ENCODE measurements at regions not wholly inside any gene's neighbourhood (a gene's known extent, or its start where the extent isn't known, plus 50 kb on each side); places are given as distances from the start of the nearest gene placed in this dataset.

DNA sequence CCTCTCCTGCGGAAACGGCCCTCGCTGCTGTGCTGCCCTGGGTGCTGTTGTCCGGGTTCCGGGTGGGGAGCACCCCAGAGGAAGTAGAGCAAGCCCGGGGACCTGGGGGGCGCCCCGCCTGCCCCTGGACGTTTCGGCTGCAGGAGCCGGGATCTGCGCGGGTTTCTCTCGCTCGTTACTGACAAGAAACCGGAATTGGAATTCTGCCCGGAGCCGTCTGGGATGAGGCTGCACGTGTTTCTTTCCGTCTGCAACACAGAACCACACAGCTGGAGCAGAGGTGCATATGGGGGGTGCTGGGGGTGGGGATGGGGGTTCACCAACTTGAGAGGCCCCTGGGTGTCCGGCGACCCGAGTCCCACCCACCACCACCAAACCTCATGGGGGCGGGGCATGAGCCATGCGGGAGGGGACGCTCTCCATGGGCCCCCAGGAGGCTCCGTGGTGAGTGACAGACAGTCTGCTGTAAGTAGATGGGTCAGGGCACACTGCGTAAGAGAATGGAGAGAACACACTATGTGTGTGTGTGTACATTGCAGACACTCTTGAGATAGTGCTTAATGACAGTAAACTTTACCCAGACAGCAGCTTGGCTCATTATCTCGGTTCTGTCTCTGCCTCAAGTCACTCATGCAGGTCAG is 261.4 kb upstream of the C1orf174 start:
- no peak for DNase-seq (ENCODE audit: low spot score in 2 of 2)

DNA sequence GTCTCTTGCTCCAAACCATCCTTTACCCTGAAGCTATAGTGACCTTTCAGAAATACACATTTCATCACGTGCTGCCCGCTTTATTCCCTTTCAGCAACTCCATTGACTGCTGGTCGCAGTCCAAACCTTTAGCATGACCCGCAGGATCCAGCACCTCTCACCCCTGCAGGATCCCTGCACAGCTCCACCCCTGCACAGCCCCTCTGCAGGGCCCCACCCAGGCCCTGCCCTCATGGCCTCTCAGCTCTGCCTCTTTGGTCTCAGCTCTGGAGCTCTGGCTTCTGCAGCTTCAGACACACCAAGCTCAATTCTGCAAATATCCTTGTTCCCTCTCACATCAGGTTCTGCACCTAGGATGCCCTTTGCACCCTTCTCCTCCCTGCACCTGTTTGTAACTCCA is 264.9 kb upstream of the C1orf174 start:
- no peak for FAIRE-seq
- no peak for DNase-seq (ENCODE audit: low spot score in 2 of 2)

More for the DNA sequence above, 261.4 kb upstream of the C1orf174 start:
- no peak for FAIRE-seq

DNA sequence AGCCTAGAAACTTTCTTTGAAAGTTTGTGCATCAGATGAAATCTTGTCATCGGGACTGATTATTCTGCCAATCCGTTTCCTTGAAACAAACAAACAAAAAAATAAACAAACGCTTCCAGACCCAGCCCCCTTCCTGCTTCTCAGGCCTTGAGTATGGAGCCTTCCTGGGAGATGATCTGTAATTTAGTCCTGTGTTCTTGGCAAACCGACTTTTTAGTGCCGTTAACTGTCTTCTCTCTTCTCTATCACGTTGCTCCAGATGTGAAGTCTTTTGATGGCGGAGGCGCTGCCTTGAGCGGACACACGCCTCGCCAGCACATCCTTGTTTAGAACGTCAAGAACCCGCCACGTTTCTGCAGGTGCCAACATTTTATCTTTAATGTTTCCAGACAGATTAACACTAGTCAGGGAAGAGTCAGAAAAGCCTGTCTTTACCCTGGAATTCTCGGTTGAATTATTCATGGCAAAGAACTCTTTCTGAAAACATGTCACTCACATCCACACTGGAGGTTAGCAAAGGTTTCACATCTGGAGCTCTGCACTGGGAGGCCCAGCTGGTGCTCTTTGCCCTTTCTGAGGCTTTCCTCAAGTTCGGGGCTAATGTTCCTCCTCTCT is 265.7 kb upstream of the C1orf174 start:
- FAIRE-seq: no peak
- DNase-seq (ENCODE audit: low spot score in 2 of 2): no peak

DNA sequence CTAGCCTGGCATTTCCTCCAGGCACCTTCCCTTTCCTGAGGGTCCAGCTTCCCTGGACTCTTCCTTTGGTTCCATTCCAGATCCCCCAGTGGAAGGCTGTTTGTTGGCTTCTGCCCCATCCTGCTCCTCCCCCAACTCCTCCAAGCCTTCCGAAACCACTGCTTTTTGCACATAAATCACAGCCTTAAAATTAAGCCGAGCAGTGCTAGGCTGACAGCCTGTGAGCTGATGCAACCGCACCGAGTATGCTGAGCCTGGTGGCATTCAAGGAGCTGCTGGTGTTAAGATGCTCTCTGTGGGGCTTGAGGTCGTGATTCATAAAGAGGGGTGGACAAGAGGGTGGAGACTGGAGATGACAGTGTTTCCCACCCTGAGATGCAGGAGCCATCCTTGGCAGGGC is 266.6 kb upstream of the C1orf174 start:
- FAIRE-seq (no peak), DNase-seq (ENCODE audit: low spot score in 2 of 2) (no peak)

DNA sequence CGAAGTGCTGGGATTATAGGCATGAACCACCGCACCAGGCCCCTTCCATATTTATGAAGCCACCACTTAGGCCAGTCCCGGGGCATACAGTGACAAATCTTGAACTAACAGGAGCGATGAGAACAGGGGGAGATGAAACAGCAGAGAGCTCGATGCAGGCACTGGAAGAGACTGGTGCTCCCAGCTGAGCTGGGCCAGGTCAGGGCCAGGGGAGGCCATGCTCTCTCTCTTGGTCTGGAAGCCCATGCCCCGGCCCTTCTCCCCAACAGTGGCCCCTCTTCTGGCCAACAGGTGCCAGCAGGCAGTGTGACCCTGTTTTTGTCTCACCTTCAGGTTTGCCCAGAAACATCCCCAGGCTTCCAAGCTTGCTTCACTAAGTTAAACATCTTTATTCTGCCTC is 269.9 kb upstream of the C1orf174 start:
- DNase-seq (ENCODE audit: low spot score in 2 of 2): no peak
- no peak for FAIRE-seq

DNA sequence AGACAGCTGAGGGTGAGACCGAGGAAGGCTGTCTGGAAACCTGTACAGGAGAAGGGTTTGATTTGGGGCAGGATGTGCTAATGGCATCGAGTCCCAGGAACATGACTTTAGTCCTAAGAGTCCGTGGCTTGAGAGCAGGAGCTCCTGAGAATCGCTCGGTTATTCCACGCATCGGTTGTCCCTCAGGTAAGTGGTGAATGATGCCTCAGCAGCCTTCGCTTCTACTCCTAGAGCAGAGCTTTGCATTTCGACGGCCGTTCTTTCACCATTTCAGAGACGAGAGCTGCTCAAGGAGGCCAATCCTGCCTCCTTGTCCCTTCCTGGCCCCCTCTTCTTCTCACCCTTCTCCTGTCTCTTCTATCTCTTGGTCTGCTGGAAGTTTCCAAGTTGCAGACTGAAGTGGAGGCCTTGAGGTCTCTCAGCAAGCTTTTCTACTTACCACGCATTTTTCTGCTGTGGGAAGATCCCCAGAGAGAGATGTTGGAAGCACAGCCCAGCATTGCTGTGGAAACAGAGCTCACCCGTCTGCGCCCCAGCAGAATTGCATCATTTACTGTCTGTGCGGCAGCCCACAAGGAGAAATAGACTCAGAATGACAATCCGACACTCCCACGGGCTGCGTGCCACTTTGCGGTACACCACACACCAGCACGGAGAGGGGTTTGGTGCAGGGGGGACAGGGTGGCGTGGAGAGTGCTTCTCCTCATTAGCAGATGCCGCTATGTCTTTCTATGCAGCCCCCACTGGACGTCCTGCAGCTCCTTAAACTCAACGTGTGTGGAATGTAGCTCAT is 270.7 kb upstream of the C1orf174 start:
- FAIRE-seq: no peak
- DNase-seq (ENCODE audit: low spot score in 2 of 2): peak in 1 of 2 donors; percentile 15

DNA sequence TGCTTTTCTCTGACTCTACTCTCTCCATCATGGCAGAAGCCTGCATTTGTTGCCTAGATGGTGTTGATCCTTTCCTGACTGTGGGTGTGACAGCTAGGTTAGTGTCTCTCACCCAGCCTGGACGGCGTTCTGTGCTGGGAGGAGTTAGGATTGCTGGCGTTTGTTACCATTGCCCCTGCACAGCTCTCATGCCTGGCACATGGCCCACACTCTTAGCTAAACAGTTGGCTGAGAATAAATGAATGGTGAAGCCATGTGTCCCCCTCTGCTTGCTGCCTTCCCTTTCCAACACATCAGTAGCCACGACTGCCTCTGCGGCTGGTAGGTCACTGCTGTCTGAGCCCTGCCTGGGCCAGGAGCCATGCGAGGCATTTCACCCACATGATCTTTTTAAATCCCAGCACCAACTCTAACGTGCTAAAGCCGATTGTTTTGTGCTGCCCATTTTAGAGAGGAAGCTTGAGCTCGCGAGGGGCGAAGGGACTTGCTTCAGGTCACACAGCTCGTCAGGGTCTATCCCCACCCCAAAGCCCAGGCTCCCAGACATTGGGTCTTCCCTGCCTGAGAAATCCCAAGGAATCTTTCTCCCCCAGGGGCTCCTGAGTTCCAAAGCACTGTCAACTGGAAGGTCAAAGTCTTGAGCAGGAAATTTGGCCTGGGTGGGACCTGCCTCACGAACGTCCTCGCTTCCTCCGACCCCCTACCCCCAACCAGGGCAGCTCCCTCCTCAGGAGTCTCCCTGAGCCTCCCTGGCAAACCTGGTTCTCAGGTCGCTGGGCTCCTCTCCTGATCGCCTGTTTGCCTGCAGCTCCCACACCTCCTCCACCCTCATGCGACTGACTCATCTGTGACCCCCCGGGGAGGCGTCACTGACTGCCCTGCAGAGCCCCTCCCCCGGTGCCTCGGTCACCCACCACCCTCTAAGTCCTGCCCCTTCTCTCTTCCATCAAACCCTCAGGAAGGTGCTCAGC is 271.7 kb upstream of the C1orf174 start:
- FAIRE-seq (no peak), DNase-seq (ENCODE audit: low spot score in 2 of 2) (peak in 1 of 2 donors; percentile 15)

DNA sequence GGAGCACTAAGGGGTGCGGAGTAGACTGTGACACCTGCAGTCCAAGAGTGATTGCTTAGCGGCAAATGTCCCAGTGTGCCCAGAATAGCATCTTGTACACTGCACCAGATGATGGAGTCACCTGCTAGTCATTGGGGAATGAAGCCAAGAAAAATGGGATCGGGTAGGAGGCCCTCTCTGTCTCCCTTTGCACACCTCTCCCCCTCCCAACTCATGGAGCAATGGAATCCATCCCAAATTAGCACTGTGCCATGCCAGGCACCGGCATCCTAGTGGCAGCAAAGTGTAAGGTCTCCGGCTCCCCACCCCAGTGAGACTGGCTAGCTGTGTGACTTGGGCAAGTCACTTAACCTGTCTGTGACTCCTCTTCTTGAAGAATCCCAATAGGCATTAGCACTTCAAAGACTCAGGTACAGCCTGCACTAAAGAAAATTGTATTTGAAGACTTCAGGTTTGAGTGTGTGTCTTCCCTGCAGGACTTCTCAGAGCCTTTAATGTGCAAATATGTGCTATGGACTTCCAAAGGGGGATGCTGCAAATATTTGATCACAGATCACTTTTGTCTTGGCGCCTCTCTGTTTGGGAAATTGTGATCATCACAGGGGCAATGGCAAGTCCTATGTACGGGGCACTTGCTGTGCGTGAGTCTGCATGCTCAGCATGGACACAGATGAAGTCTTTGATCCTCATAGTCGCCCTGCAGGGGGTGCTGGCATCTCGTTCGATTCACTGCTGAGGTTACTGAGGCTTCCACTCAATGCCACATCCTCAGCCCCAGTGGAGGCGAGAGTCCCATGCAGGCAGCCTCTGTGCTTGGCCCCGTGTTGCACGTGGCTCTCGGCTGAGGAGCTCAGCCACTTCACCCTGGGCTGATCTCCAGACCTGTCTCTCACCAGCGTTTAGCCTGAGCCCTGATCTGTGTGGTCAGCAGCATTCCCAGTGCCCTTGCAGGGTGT is 272.9 kb upstream of the C1orf174 start:
- FAIRE-seq: no peak

DNA sequence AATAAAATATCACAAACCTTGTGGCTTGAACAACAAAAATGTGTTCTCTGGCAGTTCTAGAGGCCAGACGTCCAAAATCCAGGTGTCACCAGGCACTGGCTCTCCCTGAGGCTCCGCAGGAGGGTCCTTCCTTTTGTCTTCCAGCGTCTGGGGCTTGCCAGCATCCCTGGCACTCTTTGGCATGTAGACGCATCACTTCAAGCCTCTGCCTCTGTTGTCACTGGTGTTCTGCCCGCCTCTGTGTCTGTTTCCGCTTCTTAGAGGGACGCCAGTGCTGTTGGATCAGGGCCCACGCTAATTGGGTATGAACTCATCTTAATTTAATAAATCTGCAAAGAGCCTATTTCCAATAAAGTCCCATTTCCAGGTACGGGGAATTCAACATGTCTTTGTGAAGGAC is 273.7 kb upstream of the C1orf174 start:
- FAIRE-seq (no peak), DNase-seq (ENCODE audit: low spot score in 2 of 2) (no peak)

More for the DNA sequence above, 272.9 kb upstream of the C1orf174 start:
- DNase-seq (ENCODE audit: low spot score in 2 of 2): peak in 1 of 2 donors; percentile 22

DNA sequence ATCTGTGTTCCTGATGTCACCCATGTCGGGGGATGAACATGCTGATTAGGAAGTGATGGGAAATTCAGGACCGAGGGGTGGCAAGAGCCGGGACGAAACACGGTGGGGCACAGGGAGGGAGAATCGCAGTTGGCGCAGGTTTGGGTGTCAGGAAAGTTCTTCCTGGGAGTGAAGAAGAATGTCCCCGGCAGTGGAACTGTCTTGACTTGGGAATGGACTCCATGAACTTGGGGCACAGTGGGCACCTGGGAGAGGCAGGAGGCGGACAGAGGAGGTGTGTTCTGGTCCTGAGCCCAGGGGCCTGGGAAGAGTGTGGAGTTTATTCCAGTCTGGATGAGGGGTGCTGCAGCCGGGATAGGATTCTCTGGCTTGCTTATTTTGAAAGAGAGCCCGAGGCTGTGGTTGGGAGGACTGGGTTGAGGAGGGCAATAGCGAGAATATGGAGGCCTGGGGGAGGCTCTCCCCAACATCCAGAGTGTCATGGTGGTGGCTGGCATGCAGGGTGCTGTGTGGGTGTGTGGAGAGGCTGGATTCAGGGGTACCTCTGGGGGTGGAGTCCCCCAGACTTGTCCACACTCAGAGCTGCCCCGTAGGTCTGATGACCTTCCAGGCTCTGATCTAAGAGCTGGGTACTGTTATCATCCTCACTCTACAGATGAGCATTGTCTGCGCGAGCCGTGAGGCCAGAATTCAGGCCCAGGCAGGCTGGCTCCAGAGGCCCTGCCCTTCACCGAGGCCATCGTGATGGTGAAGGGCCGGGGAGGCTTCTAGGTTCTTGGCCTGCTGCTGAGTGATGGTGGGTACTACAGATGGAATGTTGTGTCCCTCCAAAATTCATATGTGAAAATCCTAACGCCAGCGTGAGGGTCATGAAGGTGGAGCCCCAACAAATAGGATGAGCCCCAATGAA is 274.5 kb upstream of the C1orf174 start:
- no peak for DNase-seq (ENCODE audit: low spot score in 2 of 2)
- no peak for FAIRE-seq

DNA sequence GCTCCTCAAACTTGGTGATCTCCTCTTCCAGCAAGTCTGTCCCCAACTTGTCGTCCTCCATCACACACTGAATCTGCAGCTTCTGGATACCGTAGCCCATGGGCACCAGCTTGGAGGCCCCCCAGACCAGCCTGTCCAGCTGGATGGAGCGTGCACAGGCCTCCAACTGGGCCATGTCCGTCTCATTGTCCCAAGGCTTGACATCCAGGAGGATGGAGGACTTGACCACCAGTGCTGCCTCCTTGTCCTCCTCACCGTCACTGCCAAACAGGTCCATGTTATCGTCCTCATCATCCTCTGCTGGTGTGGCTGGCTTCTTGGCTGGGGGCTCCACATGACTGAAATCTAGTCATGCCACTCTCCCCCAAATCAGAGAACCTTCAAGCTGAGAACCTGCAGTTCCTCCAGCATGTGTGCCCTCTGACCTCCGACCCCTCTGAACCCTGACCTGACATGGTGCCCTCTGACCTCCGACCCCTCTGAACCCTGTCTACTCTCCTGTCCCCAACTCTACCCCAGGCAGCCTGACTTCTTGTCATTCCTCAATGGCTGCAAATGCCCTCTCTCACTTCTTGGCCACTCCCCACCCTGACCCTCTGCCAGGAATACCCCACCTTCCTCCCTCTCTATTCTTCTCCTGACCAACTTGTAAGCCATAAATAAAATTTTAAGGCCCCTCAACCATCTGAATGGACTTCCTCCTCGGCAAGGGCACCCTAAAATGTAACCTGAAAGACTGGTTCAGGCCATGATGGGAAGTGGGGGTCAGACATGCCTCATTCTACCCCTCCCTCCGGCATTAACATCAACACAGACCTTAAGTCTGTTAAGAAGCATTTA is 275.7 kb upstream of the C1orf174 start:
- no peak for DNase-seq (ENCODE audit: low spot score in 2 of 2)
- no peak for FAIRE-seq

DNA sequence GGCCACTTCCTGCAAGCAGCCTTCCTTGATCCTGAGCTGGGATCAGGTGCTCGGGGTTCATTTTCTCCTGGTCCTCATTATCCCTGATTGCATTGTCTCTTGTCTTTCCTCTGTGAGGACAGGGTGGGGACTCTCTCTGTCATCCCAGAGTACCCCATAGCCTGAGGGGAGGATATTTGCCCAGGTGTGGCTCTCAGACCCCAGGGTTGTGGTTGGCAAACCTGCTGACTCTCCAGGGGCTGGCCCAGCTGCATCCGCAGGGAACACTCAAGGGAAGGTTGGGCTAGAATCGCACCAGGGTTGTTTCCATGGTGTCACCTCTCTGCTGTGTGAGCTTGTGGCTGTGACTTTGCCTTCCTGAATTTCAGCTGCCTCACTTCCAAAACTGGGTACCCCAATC is 276.8 kb upstream of the C1orf174 start:
- FAIRE-seq (no peak), DNase-seq (ENCODE audit: low spot score in 2 of 2) (no peak)

DNA sequence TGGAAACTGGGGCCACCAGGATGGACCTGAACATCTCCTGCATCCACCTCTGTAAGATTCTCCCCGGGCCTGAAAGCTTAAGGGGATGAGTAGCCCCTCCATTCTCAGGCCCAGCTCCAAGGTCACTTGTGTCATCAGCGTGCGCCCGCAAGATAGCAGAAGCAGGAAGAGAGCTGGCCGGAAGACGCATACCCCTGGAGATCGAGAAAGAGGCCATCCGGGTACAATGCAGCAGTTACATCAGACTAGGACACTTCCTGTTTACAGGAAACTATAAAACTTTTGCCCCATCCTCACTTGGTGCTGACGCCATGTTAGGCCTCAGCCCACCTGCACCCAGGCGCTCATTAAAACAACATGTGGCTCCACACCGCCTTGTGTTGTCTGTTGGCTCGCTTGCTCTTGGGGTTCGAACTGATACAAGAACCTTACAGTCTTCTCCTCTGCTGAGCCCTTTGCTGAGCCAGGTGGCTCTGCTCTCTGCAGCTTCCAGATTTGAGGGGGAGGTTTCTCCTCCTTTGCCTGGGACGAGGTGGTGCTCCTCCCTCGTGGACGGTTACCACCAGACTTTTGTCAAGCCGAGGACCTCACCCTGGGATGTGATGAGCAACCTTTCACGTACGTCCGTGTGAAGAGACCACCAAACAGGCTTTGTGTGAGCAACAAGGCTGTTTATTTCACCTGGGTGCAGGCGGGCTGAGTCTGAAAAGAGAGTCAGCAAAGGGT is 277.5 kb upstream of the C1orf174 start:
- no peak for DNase-seq (ENCODE audit: low spot score in 2 of 2)
- no peak for FAIRE-seq

DNA sequence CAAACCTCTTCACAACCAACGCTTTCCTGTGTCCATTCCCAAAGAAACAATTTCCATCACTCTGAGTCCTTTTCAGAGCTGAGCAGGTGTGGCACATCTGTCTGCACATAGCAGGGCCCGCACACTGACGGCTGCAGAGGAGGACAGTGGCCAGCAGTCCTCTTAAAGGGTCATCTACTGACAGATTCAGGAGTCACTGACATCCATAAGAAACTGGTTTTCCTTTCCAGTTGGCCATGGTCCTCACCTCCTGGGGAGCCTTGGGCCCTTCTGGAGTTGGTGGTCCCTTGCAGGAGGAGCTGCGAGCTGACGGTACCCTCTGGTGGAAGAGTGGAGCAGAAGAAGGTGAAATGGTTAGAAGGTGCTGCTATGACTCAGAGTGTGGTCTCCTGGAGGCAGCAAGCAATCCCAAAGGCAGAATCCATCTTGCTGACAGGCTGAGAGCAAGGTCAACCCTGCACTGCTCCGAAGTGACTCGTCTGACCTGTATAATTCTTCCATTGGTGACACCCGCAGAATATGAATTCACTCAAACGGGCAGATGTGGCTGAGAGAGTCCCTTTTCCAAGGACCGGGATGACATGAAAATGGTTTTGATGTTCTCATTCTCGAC is 278.5 kb upstream of the C1orf174 start:
- DNase-seq (ENCODE audit: low spot score in 2 of 2): no peak
- no peak for FAIRE-seq

DNA sequence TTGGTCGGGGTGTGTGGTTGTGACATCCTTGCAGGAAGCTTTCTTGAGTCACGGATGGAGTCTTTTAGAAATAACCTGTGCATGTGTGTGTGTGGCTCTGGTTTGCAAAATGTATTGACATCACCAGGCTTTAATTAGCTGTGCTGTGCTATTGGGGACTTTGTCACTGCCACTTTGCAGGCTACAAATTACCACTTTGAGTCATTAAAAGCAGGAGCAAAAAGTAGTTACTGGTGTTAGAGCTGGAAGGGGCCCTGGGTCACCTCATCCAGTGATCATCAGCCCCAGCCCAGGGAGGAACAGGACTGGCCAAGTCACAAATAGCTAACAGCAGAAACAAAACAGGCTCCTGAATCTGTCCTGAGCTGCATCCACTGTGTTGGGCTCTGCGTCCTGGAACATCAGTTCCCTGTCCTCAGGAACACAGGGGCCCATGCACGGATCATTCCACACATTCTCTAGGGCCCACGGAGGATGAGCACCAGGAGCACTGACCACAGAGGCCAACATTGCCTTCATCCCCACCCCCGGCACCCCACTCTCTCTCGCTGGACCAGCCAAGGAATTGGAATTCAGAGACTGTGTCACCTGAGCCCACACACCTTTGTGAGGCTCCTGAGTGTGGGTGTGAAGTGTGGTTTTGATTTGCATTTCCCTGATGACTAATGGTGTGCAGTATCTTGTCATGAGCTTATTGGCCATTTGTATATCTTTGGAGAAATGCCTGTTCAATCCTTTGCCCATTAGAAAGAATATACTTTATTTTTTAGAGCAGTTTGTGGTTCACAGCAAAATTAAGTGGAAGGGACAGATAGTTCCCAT is 280.1 kb upstream of the C1orf174 start:
- FAIRE-seq (no peak), DNase-seq (ENCODE audit: low spot score in 2 of 2) (no peak)
